ENCODE measurements at regions not wholly inside any gene's neighbourhood (a gene's known extent, or its start where the extent isn't known, plus 50 kb on each side); places are given as distances from the start of the nearest gene placed in this dataset.

- no peak for TF ChIP-seq CTCF (conservative IDR thresholded peaks at IDR 0.05)
Measured at GRCh38 chr6:164528539-164528938, 780.9 kb downstream of the C6orf118 start.

GRCh38 chr6:164523087-164523654 lies 786.2 kb downstream of the C6orf118 start:
- TF ChIP-seq CTCF (conservative IDR thresholded peaks at IDR 0.05): no peak
- no peak overlapping the region for H3K27ac ChIP-seq

More at GRCh38 chr6:164528539-164528938, 780.9 kb downstream of the C6orf118 start:
- H3K27ac ChIP-seq: no peak overlapping the region

GRCh38 chr6:164520916-164521315 lies 788.5 kb downstream of the C6orf118 start:
- TF ChIP-seq CTCF (conservative IDR thresholded peaks at IDR 0.05): no peak

GRCh38 chr6:164507206-164507940 lies 802.0 kb downstream of the C6orf118 start:
- TF ChIP-seq CTCF (conservative IDR thresholded peaks at IDR 0.05): no peak
- H3K27ac ChIP-seq: no peak overlapping the region

More at GRCh38 chr6:164520916-164521315, 788.5 kb downstream of the C6orf118 start:
- no peak overlapping the region for H3K27ac ChIP-seq

GRCh38 chr6:164505425-164505824 lies 804.0 kb downstream of the C6orf118 start:
- no peak for TF ChIP-seq CTCF (conservative IDR thresholded peaks at IDR 0.05)

GRCh38 chr6:164502833-164503232 lies 806.6 kb downstream of the C6orf118 start:
- TF ChIP-seq CTCF (conservative IDR thresholded peaks at IDR 0.05): no peak
- H3K27ac ChIP-seq: no peak overlapping the region

More at GRCh38 chr6:164505425-164505824, 804.0 kb downstream of the C6orf118 start:
- no peak overlapping the region for H3K27ac ChIP-seq

GRCh38 chr6:164495882-164496495 lies 813.4 kb downstream of the C6orf118 start:
- no peak for TF ChIP-seq CTCF (conservative IDR thresholded peaks at IDR 0.05)
- H3K27ac ChIP-seq: no peak overlapping the region
